ENCODE measurements at regions not wholly inside any gene's neighbourhood (a gene's known extent, or its start where the extent isn't known, plus 50 kb on each side); places are given as distances from the start of the nearest gene placed in this dataset. TPM values are rescaled to one million over a fixed set of nuclear protein-coding genes. Genes with fewer than 3 reads are reported as not detected.

DNA sequence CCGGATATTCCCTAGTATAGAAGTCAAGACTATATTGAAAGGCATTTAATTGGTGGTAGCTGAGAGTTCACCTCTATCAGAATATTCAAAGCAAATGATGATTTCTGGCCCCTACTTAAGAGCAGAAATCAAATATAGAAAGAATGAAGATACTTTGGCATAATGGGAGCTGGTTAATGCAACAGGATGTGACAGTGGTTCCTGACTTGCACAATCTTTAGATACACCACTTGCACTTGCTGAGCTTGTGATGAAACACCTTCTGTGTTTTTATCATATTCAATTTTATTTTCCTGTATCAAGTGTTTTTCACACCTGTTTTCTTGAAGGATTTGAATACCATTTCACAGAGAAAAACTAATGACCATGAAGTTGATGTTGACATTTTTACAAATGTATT lies 124.1 kb upstream of the CDH19 start:
- DNase-seq (ENCODE audit: low spot score), result no peak
- intact Hi-C loops (cut with DNase I), result loop anchor here (10.0 kb wide), 1 partner anchor 123 kb away; the partner anchor contains the start of gene CDH19

DNA sequence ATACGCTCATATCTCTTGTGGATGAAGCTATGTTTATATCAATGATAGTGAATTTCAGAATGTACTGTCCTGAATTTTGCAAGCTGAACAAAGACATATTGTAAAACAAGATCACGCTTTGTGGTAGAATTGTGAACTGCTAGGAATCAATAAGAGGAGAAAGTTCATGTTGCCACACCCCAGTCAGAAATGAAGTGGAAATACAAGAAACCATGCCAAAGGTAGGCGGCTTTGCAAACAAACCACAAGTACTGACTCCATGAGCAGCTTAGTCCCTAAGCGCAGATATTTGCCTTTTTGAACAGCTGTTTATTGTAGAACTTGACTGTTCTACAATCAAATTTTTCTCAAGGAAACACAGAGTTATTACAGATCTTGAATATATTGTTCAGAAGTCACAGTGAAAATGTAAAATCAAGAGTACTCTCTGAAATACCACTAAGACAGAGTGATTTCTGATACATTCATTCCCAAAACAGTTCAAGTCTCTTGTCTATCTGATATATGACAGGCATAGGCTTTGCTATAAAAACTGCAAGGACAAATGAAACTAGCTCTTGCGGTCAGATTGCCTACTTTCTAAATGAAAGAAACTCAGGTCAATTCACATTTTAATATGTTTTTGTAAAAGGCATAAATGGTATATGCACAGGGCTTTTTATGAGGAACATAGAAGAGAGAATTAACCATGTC lies 120.9 kb upstream of the CDH19 start:
- intact Hi-C loops (cut with DNase I), result loop anchor here (10.0 kb wide), 1 partner anchor 120 kb away; the partner anchor contains the start of gene CDH19
- DNase-seq (ENCODE audit: low spot score), result no peak

DNA sequence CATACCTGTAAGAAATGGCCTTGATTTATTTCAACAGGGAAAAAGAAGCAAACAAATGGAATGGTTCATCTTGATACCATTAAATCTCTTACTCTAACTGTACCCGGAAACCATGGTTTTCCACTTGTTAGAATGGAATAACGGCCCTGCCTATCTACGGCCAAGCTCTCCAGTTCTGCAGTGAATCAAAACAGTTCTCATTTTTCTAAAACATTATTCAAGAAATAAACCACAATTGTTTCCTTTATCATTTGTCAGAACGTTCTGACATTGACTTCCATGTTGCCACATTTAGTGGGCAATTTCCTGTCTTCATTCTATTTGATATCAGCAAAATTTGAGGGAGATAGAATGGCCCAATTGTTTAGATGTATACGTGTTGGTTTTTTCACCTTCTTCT lies 118.8 kb upstream of the CDH19 start:
- DNase-seq (ENCODE audit: low spot score), result no peak
- intact Hi-C loops (cut with DNase I), result loop anchor here (10.0 kb wide), 1 partner anchor 118 kb away; the partner anchor contains the start of gene CDH19

DNA sequence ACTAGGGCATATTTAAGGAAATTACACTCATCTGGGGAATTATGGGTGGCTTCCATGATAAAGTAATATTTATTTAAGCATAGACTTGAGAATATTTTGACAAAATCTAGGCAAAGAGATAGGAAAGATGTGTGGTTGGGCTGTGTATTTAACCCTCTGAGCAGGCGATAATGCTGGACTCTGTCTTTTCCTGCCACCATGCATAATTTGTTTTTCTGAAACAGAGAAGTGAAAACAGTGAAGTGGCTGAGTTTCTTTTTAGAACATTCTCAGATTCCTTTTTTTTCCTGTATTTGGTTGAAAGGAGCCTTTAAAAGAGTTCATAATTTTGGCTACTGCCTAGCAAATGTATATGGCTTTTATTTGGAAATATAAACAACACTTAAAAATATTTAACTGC lies 104.8 kb upstream of the CDH19 start:
- DNase-seq (ENCODE audit: low spot score), result no peak
- intact Hi-C loops (cut with DNase I), result no loop called here

DNA sequence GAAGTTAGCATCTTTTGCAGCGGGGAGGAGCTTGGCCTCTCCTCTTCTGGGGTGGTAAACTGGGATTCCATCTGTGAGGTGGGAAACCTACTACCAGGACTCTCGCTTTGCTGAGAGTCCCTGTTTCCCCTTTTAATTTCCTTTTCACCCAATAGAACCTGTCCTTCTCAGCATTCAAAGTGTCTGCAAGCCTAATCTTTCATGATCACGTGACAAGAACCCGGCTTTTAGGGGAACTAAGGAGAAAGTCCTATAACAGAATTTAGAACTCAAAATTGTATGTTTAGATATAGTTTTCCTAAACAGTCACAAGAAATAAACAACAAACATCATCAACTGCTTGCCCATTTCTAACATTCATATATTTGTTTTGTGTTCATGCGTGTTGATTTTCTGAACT lies 103.6 kb upstream of the CDH19 start:
- DNase-seq (ENCODE audit: low spot score), result no peak
- intact Hi-C loops (cut with DNase I), result no loop called here

DNA sequence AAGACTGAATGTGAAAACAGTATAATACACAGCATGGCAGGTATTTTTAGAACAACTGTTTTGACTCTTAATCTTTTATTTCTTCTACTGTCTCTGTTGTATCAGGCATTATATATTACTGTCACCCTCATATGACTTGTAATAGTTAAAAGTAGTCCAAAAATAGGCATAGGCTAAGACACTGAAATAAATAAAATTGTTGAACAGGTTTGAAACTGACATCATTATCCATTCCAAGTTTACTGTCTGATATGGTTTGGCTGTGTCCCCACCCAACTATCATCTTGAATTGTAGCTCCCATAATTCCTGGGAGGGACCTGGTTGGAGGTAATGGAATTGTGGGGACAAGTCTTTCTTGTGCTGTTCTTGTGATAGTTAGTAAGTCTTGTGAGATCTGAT lies 91.4 kb upstream of the CDH19 start:
- intact Hi-C loops (cut with DNase I), result no loop called here
- DNase-seq (ENCODE audit: low spot score), result no peak

DNA sequence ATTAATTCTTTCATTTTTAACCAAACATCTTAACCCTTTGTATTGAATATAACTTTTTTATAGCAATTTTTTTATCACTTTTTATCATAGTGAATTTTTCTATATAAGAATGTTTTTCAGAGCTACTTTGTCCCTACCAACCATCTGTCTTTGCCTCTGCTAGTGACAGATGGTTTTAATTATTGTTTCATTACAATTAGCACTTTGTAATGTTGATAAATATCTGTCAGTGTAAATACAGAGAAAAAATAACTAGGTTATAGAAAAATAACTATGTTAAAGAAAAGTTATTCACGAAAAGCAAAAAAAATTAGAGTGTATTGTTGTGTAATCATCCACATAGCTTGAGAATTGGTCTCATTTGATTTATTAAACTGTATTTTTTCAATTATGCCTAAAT lies 91.0 kb upstream of the CDH19 start:
- DNase-seq (ENCODE audit: low spot score), result no peak

DNA sequence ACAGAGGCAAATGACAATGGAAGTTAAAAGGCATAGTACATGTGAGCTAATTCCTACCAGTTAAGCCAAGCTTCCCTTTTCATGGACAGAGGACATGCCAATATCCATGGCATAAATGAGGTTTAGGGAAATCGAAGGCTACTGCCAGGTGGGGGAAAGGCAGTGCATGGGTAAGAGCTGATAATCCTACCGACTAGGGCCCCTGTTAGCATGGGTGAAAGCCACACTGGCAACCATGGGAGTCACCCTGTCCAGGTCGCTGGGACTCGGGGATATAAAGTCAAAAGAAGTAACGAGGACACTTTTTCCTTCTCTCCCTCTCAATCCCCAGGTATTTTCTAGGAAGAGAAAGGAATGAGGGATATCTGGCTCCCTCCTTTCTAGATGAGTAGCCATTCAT lies 83.7 kb upstream of the CDH19 start:
- intact Hi-C loops (cut with DNase I), result no loop called here
- no peak for DNase-seq (ENCODE audit: low spot score)

More for the DNA sequence above, 91.0 kb upstream of the CDH19 start:
- intact Hi-C loops (cut with DNase I), result no loop called here

DNA sequence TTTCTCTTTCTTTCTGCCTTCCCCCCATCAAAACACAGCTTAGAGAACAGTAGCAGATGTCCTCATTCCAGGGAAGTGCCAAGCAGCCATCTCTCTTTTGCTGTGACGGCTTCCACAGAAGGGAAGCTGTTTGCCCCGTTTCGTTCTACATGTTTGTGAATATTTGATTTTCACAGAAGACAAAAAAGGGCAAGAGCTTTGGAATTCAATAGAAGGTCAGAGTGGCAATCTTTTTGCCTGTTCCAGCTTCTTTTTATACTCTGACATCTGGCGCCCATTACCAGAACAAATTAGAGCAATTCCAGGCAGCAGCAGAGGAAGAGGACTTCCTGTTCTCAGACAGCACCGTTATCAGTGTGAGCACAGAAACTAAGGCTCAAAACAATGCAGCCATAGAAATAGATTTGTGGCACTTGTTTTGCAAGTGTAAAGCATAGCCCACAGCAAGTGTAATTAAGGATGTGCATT lies 79.0 kb upstream of the CDH19 start:
- intact Hi-C loops (cut with DNase I), result no loop called here
- DNase-seq (ENCODE audit: low spot score), result no peak

DNA sequence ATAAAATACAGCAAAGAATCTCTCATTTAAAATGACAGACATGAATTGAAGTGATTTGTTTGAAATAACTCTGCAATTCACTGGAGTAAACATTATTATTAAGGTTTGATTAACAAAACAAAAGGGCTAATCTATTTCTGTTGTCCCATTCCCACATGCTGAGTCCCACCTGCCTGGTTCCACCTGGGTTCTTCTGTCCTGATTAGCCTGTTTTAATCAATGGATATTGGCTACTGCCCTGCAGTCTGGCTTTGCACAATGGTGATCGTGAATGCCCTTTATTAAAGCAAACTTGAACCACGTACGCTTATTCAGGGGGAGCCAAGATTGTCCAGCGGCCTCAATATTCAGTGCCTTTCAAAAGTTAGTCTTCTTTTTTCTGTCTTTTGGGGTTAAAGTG lies 72.8 kb upstream of the CDH19 start:
- DNase-seq (ENCODE audit: low spot score), result no peak
- intact Hi-C loops (cut with DNase I), result no loop called here

DNA sequence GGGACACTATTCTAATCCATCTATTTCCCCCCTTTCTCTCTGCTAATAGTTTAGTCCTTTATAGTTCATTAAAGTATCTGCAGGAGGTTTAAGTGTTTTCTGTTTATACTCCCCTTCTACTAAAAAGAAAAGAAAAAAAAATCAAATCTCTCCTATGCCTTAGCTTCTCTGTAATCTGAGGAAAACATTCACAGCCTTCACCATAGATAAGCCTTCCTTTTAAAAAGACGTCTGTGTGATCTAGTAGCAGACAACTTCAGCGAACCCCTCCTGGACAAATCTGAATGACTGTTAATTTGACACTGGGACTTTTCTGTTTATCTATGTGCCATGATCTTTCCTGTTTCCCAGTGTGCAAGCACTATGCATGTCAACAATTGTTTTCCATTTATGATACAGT lies 70.4 kb upstream of the CDH19 start:
- intact Hi-C loops (cut with DNase I), result no loop called here
- DNase-seq (ENCODE audit: low spot score), result no peak

DNA sequence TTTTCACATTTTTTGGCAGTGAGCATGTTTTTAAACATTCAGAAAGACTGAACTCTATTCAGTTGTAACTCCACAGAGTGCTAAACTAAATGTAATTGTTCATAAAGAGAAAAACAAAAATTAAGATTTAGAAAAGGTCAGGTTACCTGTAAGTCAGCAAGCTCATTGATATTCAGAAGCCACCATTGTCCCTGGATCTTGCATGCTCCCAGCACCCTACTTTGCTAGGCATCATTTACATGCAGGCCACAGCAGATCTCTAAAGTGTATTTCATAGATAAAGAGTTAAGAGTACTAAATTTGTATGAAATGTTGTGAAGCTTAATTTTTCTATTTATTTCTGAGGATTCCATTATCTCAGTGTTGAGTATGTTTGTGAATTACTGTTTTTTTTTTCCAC lies 64.8 kb upstream of the CDH19 start:
- no peak for DNase-seq (ENCODE audit: low spot score)
- intact Hi-C loops (cut with DNase I), result no loop called here

DNA sequence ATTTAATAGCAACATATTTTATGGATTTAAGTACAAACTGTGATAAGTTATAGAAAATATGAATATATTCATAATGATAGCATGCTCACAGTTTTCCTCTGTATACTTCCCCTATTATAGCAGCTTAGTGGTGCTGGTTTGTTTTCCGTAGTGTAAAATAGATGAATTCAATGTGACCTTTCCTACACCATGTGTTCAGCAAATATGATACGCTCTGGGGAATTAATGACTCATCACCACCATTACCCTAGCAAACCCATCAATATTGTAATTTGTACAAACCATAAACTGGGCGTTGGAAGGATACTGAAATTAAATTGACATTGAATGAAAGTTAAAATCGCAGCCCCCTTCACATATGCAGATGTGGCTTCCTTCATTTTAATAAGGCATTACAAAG lies 58.7 kb upstream of the CDH19 start:
- DNase-seq (ENCODE audit: low spot score), result no peak
- intact Hi-C loops (cut with DNase I), result no loop called here

DNA sequence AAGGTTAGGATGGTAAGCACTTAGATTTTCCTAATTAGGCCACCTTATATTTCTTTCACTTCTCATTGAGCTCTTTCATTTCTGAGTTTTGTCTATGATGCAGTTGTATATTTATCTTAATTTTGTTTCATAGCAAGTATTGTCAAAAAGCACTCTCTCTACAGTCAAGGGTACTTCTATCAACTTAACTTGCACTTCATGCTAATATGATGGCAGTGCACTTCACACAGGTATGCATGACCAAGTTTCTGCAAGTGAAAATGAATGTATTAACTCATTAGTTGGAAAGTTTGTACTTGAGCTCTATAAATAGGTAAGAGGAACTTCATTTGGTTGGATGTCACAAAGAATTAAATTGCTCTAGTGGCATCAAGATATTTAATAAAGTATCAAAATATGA lies 51.5 kb upstream of the CDH19 start:
- intact Hi-C loops (cut with DNase I), result no loop called here
- DNase-seq (ENCODE audit: low spot score), result no peak

Small RNA genes in the stretch of these regions (microRNA-seq; reads per million reads assigned to microRNA genes)
- gene MIR5011, result not detected

All from cardiac septum (tissue), 1 donor.